SK-N-SH (cell line): ENCODE measurements at regions not wholly inside any gene's neighbourhood (a gene's known extent, or its start where the extent isn't known, plus 50 kb on each side); places are given as distances from the start of the nearest gene placed in this dataset.

Experiments used
- CHD2 ChIP-seq: fragments of 150-350 bp; IDR thresholded peaks from 2 replicates; pipeline ENCODE4 v1.6.1; 2018; ENCODE audit warnings: low read length; ENCODE audit not compliant: partially characterized antibody
- CTCF ChIP-seq: fragments of 200-600 bp; sonication (generic); IDR thresholded peaks from 2 replicates; pipeline ENCODE4 v1.6.1; 2017; ENCODE audit warnings: antibody characterized with exemption, mild to moderate bottlenecking, moderate library complexity
- FOSL2 ChIP-seq: IDR thresholded peaks from 2 replicates; pipeline ENCODE4 v1.4.0; 2012; ENCODE audit warnings: low read depth, mild to moderate bottlenecking, moderate library complexity, borderline replicate concordance
- FOXJ3 ChIP-seq: sonication (generic); formaldehyde crosslinking; IDR thresholded peaks from 2 replicates; pipeline ENCODE4 v1.5.1; 2020; ENCODE audit warnings: mild to moderate bottlenecking, missing genetic modification reagents
- GABPA ChIP-seq: IDR thresholded peaks from 2 replicates; pipeline ENCODE4 v1.4.0; 2012; ENCODE audit warnings: low read depth, mild to moderate bottlenecking
- MAX ChIP-seq: IDR thresholded peaks from 2 replicates; pipeline ENCODE4 v1.4.0; 2012; ENCODE audit warnings: low read depth
- SIN3A ChIP-seq: IDR thresholded peaks from 2 replicates; pipeline ENCODE4 v1.6.1; 2012; ENCODE audit warnings: low read depth, mild to moderate bottlenecking, low read length, moderate library complexity, borderline replicate concordance
- SMC3 ChIP-seq: IDR thresholded peaks from 2 replicates; pipeline ENCODE4 v1.6.1; 2012; ENCODE audit warnings: low read depth, low read length, improper control_type of control experiment
- TAF1 ChIP-seq: IDR thresholded peaks from 2 replicates; pipeline ENCODE4 v1.6.1; 2012; ENCODE audit warnings: low read depth, mild to moderate bottlenecking, low read length, moderate library complexity, borderline replicate concordance
- TEAD4 ChIP-seq: IDR thresholded peaks from 2 replicates; pipeline ENCODE4 v1.4.0; 2012; ENCODE audit warnings: mild to moderate bottlenecking, borderline replicate concordance; ENCODE audit not compliant: insufficient read depth
- YY1 ChIP-seq: IDR thresholded peaks from 2 replicates; pipeline ENCODE4 v1.4.0; 2012; ENCODE audit warnings: low read depth, mild to moderate bottlenecking

- TF ChIP-seq YY1 (no peak), CTCF (no peak), SMC3 (no peak), CHD2 (no peak), TEAD4 (no peak), MAX (no peak), SIN3A (no peak), GABPA (no peak), TAF1 (no peak), FOXJ3 (no peak), FOSL2 (no peak)
Observed at GRCh38 chr2:228762565-228762964, 508.5 kb downstream of the PID1 start.
